HG03280 (cell line): ENCODE measurements at regions not wholly inside any gene's neighbourhood (a gene's known extent, or its start where the extent isn't known, plus 50 kb on each side); places are given as distances from the start of the nearest gene placed in this dataset.

Experiments used
- ATAC-seq: cut with Tn5 transposase; IDR thresholded peaks from one replicate; pipeline ENCODE4 v1.9.1; 2021; ENCODE audit warnings: mild to moderate bottlenecking, moderate library complexity; ENCODE audit not compliant: unreplicated experiment

DNA sequence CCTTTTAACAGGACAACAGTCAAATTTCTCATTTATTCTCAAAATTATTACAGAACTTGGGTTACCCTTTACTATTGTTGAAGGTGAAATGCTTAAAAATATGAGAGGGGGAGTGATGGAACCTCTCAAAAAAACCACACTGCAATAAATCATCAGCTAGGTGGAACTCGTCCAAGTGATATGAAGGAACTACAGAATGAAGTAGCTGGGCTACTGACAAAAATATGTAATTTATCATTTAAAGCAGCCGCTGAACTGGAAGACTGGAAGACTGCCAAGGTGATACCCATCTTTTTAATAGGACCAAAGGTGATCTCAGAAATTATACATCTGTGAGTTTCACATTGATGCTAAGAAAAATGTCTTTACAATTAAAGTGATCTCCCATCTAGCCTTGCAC is 597.7 kb upstream of the TENM3 start:
- ATAC-seq = no peak

DNA sequence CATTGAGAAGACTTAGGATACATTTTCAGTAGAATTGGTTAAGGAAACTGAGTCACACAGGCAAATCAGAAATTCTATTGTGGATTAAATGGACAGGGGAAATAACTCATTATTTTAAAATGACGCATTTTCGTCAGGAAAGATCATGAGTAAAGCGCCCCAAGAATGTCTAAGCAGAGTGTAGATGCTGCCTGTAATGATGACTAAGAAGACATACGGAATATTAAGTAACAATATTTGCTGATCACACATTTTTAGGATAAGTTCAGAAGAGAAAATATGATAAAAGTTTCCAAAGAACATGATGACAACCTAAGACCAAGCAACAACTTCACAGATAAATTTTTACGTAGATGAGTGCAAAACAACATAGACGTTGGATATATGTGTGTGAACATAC is 596.3 kb upstream of the TENM3 start:
- no peak for ATAC-seq

DNA sequence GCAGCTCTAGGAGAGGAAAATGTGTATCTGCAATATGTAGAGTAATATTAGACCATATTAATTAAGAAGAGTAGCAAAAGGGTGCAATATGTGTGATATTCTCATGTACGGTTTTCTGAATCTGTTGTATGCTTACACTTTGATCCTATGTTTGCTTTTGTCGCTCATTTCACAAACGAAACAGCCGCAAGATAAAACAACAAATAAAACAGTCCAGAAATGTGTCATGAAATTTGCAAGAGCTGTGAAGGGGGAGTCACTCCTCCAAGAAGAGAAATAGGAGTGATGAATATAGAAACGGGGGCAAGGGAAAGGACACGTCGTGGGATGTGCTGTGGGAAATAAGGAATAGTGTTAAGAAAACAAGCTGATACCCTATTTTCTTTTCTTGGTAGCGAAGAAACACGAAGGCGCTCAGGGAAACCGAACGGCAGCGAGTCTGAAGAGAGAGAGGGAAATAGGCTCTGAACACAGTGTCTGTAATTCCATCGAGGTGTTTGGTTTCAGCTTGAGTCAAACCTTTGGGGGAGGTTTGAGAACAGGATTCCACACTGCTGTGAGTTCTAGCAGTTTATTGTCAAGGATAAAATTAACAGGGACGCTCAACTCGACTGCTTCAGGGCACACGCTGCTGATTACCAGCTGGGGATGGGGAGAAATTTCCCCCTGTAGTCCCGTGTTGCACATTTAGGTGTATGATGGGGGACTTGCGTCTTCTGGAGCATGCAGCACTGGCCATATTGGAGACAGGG is 595.6 kb upstream of the TENM3 start:
- ATAC-seq = no peak

DNA sequence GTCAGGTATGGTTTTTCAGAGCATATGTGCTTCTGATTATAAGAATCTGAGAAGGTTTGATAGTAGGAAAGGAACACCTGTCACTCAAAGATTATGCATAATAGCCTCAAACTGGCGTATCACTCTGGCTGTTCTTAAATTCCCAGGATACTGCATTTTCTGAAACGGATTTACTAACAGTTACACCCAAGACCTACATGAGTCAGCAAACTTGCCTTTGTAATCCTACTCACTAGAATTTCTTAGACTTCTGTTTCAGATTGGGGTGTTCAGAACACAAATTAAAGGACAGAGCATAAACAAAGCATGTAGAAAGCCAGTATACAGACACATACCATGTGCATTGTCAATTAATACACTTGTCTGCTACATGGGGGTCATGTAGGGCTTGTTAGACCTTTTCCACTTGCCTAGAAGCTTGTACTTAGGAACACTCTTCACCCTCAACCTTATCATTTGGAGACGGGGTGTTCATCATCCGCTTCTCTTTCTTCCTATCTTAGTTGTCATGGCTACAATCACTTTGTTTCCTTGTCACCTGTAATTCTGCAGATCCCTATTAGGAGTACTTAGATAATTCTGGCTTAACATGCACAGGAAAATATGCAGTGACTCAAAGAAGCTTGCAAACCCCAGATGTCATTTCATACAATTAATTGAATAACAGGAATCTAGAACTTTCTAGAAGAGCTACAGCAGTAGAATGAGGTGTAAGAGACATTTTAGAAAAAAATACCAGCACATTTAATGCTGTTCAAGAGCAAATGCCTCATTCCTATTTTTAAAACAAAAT is 593.0 kb upstream of the TENM3 start:
- no peak for ATAC-seq

DNA sequence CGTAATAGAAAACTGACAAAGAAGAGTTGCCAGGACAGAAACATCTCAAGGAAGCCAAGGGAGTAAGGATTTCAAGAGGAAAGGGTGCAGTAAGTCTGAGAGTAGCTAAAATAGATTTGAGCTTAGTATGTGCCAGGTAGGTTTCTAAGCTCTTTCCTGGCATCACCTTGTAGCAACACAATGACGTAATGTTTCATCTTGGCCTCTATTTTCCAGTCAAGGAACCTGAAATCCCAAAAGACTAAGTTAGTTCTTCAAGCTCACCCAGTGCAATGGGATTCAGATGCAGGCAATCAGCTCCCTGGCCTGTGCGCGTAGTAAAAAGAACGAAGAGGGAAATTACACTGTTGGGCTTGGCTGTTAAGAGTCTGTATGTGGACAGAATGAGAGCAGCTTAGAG is 586.5 kb upstream of the TENM3 start:
- ATAC-seq = no peak

DNA sequence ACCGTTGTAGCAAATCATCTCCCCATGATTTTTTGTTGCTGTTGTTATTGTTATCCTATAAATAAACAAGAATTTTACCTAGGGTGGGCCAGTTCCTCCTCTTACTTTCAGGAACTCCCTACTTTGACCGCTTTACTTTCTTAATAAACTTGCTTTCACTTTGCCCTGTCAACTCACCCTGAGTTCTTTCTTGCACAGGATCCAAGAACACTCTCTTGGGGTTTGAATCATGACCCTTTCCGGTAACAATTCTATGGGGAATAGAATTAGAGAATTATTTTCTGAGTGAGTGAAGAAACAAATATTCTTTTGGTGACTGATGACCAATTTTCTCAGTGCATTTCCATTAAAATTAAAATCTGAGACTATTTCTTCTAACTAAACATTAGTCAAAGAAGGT is 584.0 kb upstream of the TENM3 start:
- no peak for ATAC-seq

DNA sequence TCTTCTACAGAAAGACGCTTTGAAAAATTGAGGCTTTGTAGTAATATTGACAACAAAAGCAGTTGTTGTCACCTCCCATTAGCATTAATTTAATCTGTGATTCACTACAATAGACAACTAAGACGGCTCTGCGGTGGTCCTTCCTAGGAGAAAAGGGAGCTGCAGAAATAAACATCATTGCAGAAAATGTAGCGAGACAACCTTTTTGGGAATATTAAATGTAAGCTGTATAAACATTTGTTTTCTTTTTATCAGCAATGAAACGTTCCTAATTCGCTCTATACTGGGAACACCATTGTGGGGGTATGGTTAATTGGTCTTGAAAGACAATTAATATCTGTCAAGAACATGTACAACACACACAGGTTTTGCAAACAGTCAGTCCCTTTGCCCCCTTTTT is 583.3 kb upstream of the TENM3 start:
- ATAC-seq = no peak

DNA sequence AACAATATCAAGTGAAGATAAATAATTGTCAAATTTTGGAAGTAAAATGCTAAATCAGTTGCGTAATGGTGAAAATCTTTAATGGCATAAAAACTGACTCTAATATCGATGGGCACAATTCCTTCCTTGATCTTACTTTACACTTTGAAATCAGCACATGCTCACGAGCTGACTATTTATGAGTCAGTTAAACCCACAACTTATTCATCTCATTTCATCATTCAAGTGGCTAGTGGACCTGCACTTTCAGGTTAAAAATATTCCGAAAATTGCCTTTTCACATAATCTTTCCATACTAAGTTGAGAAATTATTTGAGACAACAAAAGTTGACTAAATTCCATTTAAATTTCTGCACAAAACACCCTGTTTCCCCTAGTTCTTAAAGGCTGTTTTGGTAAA is 582.1 kb upstream of the TENM3 start:
- no peak for ATAC-seq

DNA sequence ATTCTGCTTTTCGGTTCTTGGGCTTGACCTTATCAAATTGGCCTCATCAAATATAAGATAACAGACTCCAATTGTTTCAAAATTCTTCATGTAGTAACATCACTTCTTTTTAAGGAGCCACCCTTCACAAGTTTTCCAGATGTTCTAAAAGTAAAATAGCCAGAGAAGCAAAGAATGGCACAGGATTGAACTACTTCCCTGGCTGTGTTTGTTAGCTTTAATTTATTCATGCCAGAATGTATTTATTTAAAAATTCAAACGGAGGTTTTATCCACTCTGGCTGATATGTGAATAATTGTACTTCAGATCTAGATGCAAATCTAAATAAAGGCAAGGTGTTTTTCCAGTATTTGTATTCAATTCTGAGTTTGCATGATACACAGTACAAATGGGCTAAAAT is 581.3 kb upstream of the TENM3 start:
- no peak for ATAC-seq

DNA sequence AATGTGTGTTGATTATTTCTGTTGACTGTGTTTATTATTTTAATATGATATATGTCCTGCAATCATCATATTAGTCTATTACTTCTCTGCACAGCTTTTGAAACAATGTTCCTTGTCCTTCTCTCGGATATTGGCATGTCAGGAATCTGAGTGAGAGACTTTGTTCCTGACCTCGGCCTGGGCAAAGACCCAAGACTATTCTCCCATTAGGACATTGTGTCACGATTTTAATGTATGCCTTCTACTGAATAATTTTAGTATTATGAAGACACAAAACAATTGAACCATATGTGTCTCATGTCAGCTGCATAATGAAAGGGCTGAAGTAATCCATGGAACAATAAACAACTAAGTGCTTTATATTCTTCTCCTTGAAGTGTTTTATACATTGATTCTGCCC is 580.8 kb upstream of the TENM3 start:
- ATAC-seq = no peak

DNA sequence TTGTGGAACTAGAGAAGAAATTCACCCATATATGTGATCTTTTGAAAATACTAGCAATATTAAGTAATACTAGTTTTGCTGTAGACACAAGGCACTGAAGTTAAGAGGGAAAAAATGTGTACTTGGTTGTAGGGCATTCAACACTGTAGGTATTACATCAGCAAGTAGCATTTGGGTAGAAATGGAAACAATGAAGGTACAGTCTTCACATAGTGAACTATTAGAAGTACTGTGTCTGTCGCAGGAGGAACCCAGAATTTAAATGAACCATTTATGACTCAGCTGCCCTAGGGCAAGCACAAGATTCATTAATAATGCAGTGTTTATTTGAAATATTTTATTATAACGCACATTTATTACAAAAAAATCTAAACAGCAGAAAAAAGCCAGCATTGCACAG is 572.7 kb upstream of the TENM3 start:
- ATAC-seq = no peak

DNA sequence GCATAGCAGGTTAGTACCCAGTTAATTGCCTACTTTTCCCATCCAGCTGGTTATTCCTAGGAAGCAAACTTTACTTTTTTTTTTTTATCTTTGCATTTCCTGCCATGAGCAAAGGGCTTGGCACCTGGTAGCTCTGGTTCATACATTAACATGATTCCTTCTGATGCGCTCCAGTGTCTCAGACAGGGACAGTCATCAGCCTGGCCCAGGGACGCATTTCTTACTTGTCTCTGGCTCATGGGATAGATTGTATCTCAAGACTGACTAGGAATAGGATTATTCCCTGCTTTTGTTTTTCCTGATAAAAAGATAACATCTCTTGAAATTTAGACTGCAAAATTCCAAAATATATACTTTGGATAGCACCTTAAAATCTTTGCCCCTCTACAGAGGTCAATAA is 571.5 kb upstream of the TENM3 start:
- ATAC-seq = no peak

DNA sequence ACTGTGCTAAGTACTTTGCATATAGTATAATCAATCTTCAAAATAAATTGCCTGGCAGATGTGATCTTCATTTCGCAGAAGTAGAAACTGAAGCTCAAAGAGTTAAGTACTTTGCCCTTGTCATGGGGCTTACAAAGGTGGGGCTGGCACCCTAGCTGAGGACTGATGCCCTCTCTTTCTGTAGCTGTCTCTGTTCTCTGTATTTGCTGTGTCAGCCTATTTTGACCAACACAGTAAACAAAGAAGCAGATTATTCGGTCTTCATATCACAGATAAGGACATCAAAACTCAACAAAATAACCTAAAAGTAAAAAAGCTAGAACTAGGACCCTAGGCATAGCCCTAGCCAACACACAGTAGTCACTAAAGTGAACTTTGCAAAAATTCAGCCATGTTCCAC is 570.5 kb upstream of the TENM3 start:
- ATAC-seq = no peak

DNA sequence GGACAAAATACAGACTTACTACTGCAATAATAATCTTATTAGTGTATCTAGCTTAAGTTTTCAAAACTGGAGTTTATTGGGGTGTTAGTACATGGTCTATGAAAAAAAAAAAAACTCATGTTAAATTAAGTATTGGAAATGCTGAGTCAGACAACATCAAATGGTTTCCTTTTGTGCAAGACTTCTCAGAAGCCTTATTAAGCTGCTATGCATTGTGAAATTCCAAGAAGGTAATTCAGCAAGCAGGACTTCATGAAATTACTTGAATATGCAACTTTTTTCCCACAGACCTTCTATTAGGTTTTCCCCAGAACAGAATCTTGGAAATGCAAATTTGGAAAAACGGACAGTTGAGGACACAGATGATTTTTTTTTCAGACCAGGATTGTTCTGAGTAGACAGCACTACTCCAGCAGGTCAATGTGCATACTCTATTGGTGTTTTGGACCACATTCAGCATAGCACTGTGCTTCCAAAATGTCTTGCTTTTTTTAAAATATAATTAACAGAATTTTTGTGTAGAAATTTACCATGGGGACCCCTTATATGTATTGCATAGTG is 568.8 kb upstream of the TENM3 start:
- ATAC-seq = no peak

DNA sequence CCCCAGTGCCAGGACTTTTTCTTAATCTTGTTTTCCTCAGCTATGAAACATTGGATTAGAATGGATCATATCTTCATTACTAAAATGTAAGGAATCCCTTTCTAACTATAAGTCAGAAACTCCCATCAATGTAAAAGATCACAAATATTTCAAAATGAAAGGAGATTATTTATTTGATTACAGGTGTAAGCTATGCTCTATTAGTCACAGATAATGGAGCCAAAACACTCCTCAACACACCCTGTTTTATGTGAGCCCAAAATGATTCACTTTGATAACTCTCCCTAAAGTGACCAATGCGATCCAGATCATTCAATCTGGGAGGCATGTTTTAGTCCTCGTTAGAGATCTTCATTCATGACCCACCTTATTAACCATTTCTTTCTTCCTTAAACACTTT is 566.7 kb upstream of the TENM3 start:
- ATAC-seq = no peak

DNA sequence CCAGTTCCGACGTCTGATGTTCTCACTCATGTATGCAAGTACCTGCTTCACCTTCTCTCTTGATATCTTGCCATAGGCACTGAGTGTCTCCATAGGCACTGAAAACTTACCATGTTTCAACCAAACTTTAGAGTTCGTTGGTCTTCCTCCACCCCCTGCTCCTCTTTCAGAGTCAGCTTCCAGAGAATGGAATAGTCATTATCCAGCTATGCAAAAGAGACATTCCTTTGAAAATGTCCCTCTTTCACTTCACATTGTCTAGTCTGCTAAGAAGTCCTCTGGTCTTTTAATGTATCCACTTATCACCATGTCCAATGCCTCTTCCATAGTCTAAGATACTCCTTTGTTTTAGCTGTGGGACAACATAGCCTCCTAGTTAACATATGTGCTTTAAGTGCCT is 566.0 kb upstream of the TENM3 start:
- no peak for ATAC-seq

DNA sequence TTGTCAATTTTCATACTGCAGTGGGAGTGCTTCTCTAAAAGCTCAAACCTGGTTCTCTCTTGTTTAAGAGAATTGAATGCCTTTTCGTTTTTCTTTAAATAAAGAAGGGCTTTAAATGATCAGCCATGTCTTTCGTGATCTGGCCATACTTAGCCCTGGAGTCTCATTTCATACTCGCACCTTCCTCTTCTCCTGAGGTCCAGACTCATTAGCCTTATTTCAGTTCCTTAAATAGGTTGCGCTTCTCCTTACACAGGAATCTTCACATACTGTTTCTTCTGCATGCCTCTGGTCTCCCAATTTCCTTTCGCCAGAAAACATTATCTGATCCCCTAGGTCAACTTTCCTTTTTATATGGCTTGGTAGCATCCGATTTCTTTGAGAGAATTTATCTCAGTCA is 565.6 kb upstream of the TENM3 start:
- no peak for ATAC-seq

DNA sequence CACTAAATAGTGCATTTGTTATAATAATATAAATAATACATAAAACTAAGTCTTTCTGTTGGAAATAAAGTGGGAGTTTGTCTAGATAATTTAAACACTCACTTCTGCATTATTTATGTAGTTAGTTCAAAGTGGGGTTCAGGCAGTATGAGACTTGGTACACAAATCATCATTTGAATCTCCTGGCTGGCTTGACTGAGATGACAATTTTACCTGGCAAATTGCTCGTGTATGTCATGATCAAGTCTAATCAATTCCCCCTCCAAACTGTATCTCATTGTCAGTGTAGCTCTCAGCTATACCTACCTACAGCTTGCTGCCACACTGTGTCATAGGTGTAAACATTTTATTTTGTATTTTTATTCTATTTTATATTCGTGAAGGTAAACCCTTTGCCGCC is 563.4 kb upstream of the TENM3 start:
- no peak for ATAC-seq

DNA sequence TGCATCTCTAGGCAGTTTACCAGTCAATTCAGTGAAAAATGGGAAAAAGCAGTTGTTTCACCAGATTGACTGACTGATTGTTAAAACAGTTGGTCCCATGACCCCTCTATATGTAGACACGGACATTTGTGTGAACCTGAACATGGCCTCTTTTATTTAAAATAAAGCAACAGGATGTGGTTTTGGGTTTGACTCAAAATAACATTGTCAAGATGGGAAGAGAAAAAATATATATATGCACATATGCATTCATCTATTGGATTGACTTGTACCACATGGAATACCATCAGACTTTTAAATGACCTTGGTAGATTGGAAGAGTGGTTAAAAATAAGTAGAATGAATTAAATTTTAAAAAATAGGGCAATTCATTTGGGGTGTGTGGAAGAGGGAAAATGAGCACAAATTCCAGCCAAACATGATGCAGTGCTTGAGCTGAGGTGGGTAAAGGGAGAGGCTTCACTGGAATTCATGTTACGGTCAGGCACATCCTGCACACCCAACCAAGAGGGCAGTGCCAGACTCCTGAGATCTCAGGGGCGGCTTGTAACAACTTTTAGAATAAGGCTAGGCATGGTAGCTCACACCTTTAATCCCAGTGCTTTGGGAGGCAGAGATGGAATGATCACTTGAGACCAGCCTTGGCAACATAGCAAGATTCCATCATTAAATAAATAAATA is 560.7 kb upstream of the TENM3 start:
- no peak for ATAC-seq

DNA sequence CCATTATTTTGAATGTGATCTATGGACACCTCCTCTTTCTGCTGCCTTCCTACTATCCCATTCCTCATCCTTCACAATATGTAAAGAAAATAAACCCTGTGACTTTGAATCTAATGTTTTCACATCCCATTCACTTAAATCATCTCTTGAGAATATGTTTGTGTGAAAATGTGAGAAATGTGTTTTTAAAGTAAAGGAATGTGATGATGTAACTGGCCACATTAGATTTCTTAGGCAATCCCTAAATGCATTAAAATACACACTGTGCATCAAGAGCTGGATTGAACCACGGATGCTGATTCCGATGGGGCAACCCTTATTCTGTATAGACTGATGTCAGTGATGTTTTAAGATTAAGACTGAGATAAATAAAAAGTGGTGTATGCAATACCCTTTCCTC is 558.9 kb upstream of the TENM3 start:
- ATAC-seq = no peak

DNA sequence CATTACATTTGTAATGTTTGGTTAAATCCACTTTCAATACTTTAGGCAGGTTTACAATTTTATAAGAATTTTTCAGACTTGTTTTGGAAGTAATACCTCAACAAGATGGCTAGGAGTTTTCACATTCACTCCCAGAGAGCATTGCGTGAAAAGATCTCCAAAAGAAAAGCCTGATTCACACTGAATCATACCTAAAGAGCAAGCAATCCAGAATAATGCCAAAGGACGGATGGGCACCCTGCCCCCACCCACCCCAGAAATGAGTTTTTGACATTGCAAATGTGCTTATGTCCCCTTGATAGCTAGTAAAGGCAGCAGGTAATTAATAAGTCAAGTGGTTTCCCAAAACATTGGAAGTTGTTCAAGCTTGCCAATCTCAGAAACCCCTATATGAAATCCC is 557.7 kb upstream of the TENM3 start:
- no peak for ATAC-seq

DNA sequence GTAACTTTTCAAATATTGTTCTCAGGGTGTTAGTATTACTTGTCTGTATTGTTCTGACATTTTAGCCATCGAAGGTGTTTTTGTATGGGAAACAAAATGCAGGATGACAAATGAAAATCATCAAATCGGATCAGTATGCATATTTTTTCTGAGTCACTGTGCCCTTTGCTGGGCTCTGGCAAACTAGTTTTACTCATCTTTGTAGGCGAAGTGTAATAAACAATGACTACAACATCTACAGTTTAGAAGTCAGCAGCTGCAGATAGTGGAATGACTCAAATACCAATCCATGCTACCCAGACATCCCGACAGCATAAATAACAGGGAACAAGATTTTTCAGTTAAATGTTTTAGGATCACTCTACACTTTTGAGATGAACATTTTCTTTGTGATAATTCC is 557.3 kb upstream of the TENM3 start:
- no peak for ATAC-seq
